Activated CD8-positive, alpha-beta memory T cell treated with anti-CD3 and anti-CD28 coated beads, Interleukin-2, amount 50 U/mL, for 24 hours (primary cell): ENCODE measurements at regions not wholly inside any gene's neighbourhood (a gene's known extent, or its start where the extent isn't known, plus 50 kb on each side); places are given as distances from the start of the nearest gene placed in this dataset.
"Not testable (repeated sequence)": the region's sequence is repeated elsewhere in the genome, so short reads cannot be mapped to it uniquely, and the experiment has no call there.

Source experiments
- DNase-seq: peaks from one replicate; pipeline ENCODE4 v3.0.0-alpha.2; 2020; ENCODE audit errors: extremely low read depth

DNA sequence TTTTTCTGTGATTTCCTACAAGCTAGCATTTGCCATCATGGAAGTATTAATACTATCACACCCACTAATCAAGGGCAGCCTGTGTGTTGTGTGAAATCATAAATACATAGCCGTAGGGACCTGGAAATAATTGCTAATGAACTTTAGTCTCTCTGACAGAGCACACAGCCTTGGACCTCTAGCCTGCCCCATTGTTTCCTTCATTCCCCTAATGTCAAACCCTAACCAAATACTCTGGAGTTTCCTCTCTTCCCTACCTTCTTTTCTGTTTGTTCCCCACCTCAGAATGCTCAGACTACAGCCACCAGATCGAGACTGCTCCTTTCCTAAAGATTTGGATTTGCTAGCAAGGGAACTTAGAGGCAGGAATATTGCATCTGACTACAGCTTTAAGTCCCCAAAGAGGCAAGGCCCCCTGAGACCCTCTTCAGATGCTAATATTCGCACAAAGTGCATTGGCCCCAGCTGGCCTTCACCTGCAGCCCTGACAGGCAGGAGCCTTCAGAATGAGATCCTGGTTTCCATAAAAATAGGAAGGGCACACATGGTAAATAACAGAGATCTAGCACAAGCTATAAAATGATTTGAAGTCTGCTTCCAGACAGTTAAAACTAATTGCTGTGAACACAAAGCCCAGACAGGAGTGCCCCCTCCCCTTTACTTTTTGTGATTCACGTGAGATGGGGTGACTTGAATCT lies 279.2 kb upstream of the DCC start:
- DNase-seq, result no peak

DNA sequence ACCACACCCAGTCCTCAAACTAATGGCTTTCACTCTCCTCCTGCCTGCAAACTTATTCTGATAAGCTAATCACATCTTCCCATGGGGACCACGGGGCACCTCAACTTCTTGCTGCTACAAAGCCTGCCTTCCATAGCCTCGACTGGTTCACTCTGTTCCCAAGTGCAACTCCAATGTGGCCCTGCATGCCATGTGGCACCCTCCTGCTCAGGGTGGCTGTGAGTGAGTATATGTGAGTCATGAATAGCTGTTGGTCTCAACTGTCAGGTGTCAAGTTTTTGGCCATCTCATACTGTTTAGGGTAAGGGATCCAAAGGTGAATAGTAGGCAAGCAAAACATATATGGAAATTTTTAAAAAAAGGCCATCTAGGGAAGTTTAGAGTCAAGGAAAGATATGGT lies 276.1 kb upstream of the DCC start:
- DNase-seq, result no peak

DNA sequence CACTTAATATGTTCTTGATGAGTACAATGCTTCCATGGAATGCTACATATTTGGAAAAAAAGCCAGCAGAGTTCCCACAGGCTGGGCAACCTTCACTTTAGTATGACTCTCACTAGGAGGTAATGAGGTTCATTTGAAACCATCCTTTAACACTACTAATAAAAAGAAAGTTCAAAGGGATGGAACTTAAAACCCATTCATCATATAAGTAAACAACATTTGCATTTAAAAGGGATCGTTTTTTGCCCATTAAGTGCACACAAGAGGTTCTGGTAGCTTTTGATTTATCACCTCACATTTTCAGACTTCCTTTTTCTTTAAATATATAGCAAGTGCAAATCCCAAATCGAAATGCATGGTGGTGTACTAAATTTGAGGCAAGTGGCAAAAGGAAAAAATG lies 270.8 kb upstream of the DCC start:
- no peak for DNase-seq

DNA sequence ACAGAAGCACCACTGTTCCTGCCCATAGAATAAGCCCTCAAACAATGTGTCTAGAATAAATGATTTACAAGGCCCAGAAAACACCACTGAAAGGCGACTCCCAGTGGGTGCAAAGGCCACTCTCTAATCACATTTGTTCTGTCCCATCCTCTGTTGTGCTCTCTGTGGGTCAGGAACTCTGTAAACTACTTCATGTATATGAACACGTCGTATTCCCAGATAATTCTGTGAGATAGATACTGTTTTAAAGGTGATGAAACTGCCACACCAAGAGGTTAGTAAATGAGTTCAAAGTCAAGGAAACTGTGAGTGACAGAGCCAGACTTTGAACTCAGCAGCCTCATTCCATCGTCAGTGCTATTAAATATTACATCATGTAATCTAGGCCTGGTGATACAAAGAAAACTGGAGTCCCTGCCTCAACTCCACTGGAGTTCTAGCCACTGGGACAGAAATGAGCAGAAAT lies 269.7 kb upstream of the DCC start:
- no peak for DNase-seq

DNA sequence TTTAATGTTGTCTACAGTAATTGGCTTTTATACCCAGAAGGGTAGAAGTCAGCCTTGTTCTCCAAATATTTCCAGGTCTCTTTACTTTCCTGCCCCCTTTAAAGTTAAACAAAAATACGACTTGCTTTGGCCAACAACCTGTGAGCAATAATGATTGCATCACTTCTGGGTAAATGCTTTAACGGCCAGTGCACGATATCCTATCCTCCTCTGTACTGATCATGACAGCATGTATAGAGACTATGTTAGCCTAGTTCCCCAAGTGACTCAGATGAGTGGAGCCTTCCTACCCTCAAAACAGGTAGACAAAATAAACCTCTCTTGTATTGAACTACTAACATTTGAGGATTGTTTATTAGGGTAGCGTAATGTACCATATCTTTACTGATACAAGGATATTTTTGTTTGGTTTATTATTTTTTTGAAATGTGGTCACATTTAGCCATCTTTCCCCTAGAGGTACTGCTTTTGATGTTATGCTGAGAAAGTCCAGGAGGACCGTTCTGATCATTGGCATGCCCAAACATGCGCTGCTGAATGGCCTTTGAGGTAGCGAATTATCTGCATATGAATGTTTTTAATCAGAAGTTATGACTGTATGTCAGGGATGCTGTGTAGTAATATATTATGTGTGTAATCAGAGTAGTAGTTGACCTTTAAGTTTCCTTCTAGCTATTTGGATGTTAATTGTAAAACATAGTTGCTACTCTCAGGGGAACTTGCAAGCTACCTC lies 262.6 kb upstream of the DCC start:
- DNase-seq, result no peak

DNA sequence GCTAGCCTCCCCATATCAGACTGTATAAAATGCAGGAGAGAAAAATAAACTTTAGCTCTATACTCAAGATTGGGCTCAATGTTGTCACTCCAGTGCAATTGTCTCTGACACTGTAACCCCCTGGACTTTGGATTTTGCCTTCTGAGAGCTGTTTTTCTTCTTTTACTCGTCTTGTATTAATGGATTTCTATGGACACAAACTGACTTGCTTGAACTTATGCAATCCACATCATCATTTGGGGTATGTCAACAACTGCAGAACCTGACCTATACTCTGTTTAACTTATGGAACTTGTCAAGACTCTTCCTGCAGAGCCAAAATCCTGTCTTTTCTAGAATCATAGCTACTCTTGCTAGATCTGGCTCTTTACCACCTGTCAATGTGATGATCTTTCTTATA lies 257.8 kb upstream of the DCC start:
- no peak for DNase-seq

DNA sequence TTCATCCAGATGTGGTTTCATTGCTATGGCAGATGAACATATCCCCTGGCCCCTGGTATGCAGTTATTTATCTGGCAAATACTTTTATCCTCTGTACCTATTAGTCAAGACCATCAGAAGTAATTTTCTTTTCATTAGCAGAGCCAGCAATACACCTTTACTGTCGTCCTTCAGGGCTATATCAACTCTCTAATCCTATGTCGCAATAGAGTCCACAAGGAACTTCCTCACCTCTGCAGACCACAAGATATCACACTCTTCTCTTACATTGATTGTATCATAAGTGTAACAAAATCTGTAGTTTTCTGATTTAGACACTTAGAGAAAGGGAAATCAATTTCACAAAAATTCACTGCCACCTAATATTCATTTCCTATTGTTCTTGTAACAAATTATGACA lies 252.9 kb upstream of the DCC start:
- DNase-seq, result no peak

DNA sequence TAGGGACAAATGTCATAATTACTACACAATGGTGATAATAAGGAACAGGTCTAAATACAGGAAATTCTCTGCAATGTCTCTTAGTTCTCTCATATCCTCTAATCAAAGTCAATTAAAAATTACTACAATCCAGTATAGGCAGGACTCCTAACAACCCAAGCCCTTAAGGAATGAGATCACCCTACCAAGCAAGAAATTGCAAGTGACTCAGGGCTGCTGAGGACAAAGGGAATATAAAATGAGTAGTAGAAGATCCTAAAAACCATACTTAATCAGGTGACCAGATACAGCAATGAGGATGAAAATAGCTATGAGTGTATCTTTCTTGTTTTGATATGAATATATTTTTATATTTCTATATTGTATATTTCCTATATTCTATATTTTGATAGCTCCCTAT lies 250.0 kb upstream of the DCC start:
- no peak for DNase-seq

DNA sequence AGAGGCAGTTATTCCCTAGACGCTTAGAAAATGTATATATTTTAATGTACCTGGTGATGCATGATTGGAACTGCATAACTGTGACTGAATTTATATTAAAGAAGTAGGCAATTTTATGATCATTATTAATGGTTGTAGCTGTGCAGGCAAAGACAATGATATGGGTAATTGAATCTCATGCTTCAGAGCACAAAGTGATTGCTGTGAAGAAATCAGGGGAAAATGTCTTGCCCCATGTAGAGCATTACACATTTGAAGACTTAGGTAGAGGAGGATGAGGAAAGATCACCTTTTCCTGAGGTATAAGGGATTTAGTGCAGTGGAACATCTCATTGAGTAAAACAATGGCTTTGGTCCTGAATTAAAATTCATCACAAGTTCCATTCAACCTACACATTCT lies 246.8 kb upstream of the DCC start:
- no peak for DNase-seq

DNA sequence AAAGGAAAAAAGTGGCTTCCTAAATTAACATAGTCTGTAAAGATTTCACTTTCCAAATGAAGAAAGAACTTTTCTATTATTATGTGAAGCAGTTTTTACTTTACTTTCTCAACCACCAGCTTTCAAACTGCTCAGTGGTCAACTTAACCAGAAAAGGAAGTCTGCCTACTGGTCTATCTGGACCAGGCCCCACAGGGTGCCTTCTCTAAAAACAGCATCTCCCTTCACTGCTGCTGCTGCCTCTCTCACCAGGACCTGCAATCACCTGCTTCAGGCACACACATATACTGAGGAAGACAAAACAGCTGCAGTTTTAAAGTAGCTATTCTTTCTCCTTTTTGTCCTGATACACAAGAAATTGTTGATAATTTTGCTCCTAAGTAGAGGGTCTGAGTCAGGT lies 221.3 kb upstream of the DCC start:
- no peak for DNase-seq

DNA sequence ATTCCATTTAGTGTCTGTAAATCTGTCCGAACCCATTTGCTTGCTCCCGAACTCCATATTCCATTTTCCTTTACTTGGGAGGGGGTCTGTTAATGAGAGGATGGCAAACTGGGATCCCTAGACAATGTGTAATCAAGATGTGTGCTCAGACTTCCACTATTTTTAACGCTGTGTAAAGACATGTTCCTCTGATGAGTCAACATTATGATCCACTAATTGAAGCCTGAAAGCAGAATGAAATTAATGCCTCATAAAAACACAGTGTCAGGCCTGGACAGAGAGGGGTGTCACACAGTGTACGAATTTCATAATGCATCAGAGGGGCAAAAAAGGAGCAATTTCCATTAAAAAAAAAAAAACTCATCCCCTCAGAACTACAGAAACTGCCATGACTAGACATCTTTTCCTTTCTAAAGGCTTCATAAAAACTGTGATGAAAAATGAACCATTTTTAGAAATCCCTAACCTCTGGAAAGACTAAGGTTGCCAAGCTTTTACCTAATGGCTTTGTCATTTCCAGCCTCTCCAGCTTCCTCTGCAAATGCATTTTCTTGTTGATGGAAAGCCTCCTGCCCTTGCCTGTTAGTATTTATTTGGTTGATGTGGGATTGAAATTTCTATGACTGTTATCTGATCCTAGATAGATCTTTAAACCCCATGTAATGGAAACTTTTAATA lies 209.2 kb upstream of the DCC start:
- DNase-seq, result no peak

DNA sequence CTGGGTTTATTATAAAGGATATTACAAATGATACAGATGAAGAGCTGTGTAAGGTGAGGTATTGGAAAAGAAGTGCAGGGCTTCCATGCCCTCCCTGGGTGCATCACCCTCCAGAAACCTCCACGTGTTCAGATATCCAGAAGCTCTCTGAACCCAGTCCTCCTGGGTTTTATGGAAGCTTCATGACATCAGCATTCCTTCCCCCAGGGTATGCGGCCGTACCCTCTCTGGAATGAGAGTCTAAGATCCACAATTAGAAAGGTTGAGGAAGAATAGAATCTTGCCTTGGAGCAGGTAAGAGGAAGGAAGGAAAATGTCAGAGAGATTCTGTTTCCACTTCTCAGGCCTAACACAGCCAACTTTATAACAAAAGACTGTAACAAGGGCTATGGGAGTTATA lies 208.2 kb upstream of the DCC start:
- DNase-seq, result no peak

DNA sequence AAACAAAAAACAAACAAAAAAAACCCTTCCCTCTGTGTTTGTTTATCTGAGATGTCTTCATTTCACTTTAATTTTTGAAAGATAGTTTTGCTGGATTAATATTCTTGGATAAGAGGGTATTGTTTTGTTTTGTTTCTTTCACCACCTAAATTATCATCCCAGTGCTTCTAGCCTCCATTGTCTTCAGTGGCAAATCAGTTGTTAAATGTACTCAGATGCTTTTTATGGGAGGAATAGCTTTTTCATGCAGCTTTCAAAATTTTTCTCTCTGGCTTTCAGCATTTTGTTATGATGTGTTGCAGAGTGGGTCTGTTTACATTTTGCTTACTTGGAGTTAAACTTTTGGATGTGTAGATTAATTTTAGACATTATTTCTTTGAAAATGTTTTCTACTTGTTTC lies 203.5 kb upstream of the DCC start:
- no peak for DNase-seq

DNA sequence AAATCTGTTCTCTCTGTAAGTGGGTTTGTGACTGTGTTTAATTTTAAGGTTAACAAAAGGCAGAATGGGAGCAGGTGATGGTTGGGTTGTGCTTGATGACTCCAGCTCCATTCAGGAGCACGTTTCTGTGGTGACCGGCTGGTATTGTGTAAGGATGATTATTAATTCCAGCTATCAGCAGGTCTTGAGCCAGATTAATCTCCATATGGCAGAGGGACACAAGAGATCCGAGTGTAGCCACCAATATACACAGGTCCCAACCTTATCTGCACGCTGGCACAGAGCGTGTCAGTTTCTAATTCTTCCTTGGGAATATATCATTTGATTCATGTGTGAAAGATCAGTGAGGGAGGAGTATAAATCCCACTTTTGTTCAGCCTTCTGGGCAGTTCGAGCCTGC lies 199.0 kb upstream of the DCC start:
- no peak for DNase-seq

DNA sequence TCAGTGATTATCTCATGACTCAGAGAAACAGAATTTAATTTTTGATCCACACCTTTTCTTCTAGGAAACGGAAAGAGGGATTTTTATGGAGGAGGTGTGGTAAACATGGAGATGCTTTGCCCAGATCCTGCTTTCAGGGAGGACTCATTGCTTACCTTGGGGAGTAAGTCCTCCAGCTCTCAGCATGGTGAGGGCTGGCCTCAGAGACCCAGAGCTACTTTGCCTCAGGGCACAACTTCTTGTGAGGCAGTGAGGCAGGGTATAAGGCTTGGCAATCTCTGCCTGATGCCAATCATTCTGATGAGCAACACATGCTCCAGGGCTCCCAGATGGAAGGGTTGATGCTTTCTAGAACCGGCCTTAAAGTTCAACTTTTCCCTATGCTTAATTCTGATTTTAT lies 189.9 kb upstream of the DCC start:
- DNase-seq, result no peak

DNA sequence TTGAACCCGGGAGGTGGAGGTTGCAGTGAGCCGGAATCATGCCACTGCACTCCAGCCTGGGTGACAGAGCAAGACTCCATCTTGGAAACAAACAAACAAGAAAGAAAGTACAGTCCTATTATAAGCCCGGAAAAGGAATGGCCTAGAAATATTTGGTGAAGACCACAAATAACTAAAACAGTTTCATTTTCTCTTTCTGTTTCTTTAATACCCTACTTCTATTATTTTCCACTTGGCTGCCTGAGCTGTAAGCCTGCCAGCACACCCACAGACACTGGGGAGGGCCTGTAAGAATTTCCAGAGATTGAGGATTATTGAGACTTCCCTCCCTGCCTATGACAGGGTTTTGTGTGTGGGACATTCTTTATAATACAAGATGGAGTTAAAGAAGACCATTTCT lies 188.0 kb upstream of the DCC start:
- no peak for DNase-seq

DNA sequence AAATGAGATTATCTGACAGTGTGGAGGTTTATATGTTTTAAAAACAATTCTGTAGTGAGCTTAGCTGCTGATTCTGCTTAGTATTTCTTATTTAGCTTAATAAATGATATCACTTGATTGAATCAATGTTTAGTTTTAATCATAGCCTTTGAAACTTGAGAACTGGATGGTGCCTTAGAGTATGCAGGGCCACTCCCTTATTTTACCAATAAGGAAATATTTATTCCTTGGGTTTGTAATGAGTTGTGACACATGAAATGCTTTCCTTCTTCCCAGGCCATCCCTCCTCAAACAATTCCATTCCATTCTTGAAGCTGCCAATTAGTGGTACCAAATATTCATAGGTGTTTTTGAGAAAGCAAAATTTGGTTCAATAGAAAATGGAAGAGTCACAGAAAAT lies 183.8 kb upstream of the DCC start:
- no peak for DNase-seq

DNA sequence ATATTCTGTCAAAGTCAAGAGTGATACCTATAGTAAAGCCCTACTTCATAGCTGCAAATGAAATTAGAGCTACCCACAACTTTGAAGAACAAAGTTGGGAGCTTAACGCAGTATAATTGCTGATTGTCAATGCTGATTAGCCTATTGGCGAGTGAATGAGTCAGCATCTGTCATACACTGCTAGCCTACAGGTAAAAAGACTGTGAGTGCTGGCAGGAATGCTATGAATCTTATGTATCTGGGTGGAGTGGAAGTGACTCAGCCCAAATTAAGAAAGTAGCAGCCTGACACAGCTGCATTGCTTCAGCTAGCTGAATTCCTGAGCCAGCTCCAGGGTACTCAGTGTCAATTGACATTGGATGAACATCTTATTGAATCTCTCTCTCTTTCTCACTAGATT lies 179.4 kb upstream of the DCC start:
- no peak for DNase-seq

DNA sequence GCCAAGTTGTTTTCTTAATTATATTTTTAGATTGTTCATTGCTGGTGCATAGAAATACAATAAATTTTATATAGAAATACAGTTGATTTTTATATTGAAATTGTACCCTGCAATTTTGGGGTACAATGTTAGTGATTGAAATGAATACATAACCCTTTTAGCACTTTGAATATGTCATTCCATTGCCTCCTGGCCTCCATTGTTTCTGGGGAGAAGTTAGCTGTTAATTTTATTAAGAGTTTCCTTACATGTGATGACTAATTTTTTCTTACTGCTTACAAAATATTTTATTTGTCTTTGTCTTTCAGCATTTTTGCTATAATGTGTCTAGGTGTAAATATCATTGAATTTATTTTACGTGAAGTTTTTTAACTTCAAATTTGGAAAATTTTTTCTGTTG lies 176.5 kb upstream of the DCC start:
- no peak for DNase-seq

DNA sequence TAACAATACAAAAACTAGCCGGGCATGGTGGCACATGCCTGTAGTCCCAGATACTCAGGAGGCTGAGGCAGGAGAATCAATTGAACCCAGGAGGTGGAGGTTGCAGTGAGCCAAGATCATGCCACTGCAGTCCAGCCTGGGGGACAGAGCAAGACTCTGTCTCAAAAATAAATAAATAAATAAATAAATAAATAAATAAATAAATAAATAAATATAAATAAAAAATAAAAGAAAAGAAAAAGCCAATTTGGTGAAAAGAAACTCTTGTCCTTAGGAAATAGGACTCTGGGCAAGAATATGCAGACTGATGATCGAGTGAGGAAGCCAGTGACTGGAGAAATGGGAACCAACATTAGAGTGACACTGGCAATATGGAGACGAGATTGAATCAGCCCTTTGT lies 171.9 kb upstream of the DCC start:
- DNase-seq, result not testable (repeated sequence)

DNA sequence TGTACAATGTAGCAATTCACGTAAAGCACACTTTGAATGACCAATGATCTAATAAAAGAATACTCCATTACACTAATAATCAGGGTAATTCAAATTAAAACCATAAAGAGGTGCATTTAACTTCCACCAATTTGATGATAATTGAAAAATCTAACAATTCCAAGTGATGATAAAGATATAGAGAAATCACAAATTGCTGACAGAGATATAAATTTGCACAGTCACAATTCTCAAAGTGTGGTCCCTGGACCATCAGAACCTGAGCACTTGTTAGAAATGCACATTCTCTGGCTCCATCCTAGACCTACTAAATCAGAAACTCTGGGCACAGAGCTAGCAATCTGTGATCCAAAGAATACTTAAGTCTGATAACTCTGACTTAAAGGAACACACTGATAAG lies 165.8 kb upstream of the DCC start:
- DNase-seq, result no peak

DNA sequence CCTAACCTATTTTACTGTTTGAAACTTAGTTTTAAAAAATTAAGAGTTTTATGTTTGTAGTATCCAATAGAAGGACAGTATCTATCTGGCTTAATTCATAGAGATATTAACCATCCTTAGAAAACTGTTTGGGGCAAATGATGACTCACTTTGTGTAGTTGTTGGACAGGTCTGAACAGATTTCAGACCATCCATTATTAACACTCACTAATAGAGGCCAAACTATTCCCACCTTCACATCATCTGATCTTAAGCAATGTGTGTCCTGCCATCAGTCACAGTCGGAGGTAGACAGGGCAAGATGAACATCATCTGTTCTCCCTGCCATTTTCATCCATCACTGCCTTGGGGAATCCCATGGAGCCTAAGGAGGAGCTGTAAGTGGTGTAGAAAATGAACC lies 164.6 kb upstream of the DCC start:
- no peak for DNase-seq

DNA sequence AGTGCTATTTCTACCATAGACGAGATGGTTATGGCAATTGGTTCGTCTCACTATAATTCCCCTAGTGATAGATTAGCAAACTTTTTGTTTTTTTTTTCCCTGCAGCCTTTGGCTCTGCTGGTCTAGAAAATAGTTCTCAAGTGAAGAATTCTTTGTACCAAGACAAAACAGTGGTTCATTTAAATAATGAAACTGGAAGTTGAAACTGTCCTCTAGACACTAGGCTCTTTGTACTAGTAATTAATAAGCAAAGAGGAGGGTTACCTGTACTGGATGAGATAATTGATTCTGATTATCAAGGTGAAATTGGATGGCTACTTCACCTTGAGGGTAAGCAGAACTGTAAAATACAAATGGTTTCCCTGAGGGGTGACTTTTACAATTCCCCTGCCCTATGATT lies 156.9 kb upstream of the DCC start:
- no peak for DNase-seq
